Lower lobe of right lung (tissue), 2 donors: ENCODE measurements at regions not wholly inside any gene's neighbourhood (a gene's known extent, or its start where the extent isn't known, plus 50 kb on each side); places are given as distances from the start of the nearest gene placed in this dataset.

Experiments
- ATAC-seq, 2 donors: fragments of 200-7000 bp; cut with Tn5 transposase; one replicate each; pipeline ENCODE4 v1.9.1; 2020 to 2022; ENCODE audit warnings: mild to moderate bottlenecking in 2 of 2, moderate library complexity in 2 of 2
- DNase-seq: peaks from one replicate; pipeline ENCODE4 v3.0.0-alpha.2; 2020
- H3K27ac ChIP-seq: fragments of 200-600 bp; one replicate; pipeline ENCODE4 v1.8.0; 2022
- H3K27me3 ChIP-seq: fragments of 200-600 bp; one replicate; pipeline ENCODE4 v1.8.0; 2022; ENCODE audit warnings: low read depth
- H3K36me3 ChIP-seq: fragments of 200-600 bp; one replicate; pipeline ENCODE4 v1.8.0; 2022; ENCODE audit warnings: mild to moderate bottlenecking
- H3K4me1 ChIP-seq: fragments of 200-600 bp; one replicate; pipeline ENCODE4 v1.8.0; 2022
- H3K4me3 ChIP-seq: fragments of 200-600 bp; one replicate; pipeline ENCODE4 v1.8.0; 2022; ENCODE audit warnings: mild to moderate bottlenecking
- H3K9me3 ChIP-seq: fragments of 200-600 bp; one replicate; pipeline ENCODE4 v1.8.0; 2022
- CTCF ChIP-seq: fragments of 200-600 bp; IDR thresholded peaks from one replicate; pipeline ENCODE4 v1.8.0; 2022; ENCODE audit warnings: antibody characterized with exemption, mild to moderate bottlenecking
- intact Hi-C: fragments of 100-400 bp; cut with DNase I; formaldehyde crosslinking; loops from one replicate; pipeline ENCODE4 v1.11.0; 2022
- donor health status: DM: no; HTN: yes; CAD: no; lungs with severe emphysema.

GRCh38 chr12:61804301-61804700, 455.9 kb upstream of the USP15 start:
- DNase-seq (no peak), ATAC-seq (no peak)
- no peaks in the 10 kb centered on the region for H3K4me1 ChIP-seq
- H3K27ac ChIP-seq, result no peak overlapping the region
- H3K4me3 ChIP-seq, result no peak overlapping the region
- no peaks in the 10 kb centered on the region for H3K27me3 ChIP-seq
- no peak for TF ChIP-seq CTCF
- intact Hi-C loops, result no loop called here
- no peaks in the 10 kb centered on the region for H3K9me3 ChIP-seq
- H3K36me3 ChIP-seq, result no peaks in the 10 kb centered on the region

- intact Hi-C loops, result no loop called here
- H3K4me1 ChIP-seq, result no peaks in the 10 kb centered on the region
- no peak for TF ChIP-seq CTCF
Observed at GRCh38 chr12:61808856-61809255, 451.3 kb upstream of the USP15 start.

GRCh38 chr12:61810486-61810885, 449.7 kb upstream of the USP15 start:
- ATAC-seq (no peak), DNase-seq (no peak)
- TF ChIP-seq CTCF, result no peak
- Histone ChIP-seq H3K4me3 (no peak overlapping the region), H3K9me3 (no peaks in the 10 kb centered on the region), H3K27me3 (no peaks in the 10 kb centered on the region), H3K27ac (no peak overlapping the region), H3K36me3 (no peaks in the 10 kb centered on the region), H3K4me1 (no peaks in the 10 kb centered on the region)
- intact Hi-C loops, result no loop called here

More at GRCh38 chr12:61808856-61809255, 451.3 kb upstream of the USP15 start:
- Histone ChIP-seq H3K4me3 (no peak overlapping the region), H3K9me3 (no peaks in the 10 kb centered on the region), H3K27ac (no peak overlapping the region), H3K27me3 (no peaks in the 10 kb centered on the region), H3K36me3 (no peaks in the 10 kb centered on the region)
- DNase-seq (no peak), ATAC-seq (no peak)

GRCh38 chr12:61821381-61821780, 438.8 kb upstream of the USP15 start:
- H3K27me3 ChIP-seq, result no peaks in the 10 kb centered on the region
- TF ChIP-seq CTCF, result no peak
- no peak for ATAC-seq
- intact Hi-C loops, result no loop called here
- no peaks in the 10 kb centered on the region for H3K9me3 ChIP-seq
- no peak overlapping the region for H3K27ac ChIP-seq
- no peak overlapping the region for H3K4me3 ChIP-seq
- H3K36me3 ChIP-seq, result no peaks in the 10 kb centered on the region
- DNase-seq, result no peak
- H3K4me1 ChIP-seq, result no peaks in the 10 kb centered on the region

GRCh38 chr12:61823102-61823501, 437.1 kb upstream of the USP15 start:
- no peaks in the 10 kb centered on the region for H3K4me1 ChIP-seq
- TF ChIP-seq CTCF, result no peak
- H3K27me3 ChIP-seq, result no peaks in the 10 kb centered on the region
- H3K9me3 ChIP-seq, result no peaks in the 10 kb centered on the region
- H3K36me3 ChIP-seq, result no peaks in the 10 kb centered on the region
- ATAC-seq (no peak), DNase-seq (no peak)
- intact Hi-C loops, result no loop called here
- no peak overlapping the region for H3K27ac ChIP-seq
- H3K4me3 ChIP-seq, result no peak overlapping the region

- no peak overlapping the region for H3K27ac ChIP-seq
- H3K4me3 ChIP-seq, result no peak overlapping the region
- H3K4me1 ChIP-seq, result no peaks in the 10 kb centered on the region
- H3K9me3 ChIP-seq, result no peaks in the 10 kb centered on the region
- H3K36me3 ChIP-seq, result no peaks in the 10 kb centered on the region
- DNase-seq, result no peak
- peak in 1 of 2 donors; percentile 39 for ATAC-seq
- intact Hi-C loops, result no loop called here
- no peak for TF ChIP-seq CTCF
- H3K27me3 ChIP-seq, result no peaks in the 10 kb centered on the region
Observed at GRCh38 chr12:61846765-61847164, 413.4 kb upstream of the USP15 start.
